Fibroblast of skin of abdomen (primary cell): ENCODE measurements at regions not wholly inside any gene's neighbourhood (a gene's known extent, or its start where the extent isn't known, plus 50 kb on each side); places are given as distances from the start of the nearest gene placed in this dataset.

Experiments
- DNase-seq: peaks from one replicate; pipeline ENCODE4 v3.0.0-alpha.2; 2013

GRCh38 chr6:140879946-140880345, 1252.8 kb upstream of the GJE1 start:
- peak; percentile 57 for DNase-seq

DNA sequence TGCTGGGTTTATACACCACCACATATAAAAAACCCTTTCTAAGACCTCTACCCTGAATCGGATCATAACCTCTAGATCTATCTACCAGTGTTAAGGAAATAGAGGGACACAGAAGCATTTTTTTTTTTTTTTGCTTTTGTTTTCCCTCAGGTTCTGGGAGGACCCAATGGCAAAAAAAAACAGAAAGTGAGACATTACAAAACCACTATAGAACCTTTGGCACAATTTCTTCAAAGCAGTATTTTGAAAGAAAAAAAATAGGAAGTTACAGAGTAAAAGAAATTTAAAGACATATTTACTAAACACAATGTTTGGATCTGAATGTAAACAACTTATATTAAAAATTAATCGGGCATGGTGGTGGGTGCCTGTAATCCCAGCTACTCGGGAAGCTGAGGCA, 1258.7 kb upstream of the GJE1 start:
- no peak for DNase-seq

- no peak for DNase-seq
Measured at GRCh38 chr6:140872885-140873284, 1259.8 kb upstream of the GJE1 start.

- peak; percentile 59 for DNase-seq
Measured at GRCh38 chr6:140871911-140872310, 1260.8 kb upstream of the GJE1 start.

DNA sequence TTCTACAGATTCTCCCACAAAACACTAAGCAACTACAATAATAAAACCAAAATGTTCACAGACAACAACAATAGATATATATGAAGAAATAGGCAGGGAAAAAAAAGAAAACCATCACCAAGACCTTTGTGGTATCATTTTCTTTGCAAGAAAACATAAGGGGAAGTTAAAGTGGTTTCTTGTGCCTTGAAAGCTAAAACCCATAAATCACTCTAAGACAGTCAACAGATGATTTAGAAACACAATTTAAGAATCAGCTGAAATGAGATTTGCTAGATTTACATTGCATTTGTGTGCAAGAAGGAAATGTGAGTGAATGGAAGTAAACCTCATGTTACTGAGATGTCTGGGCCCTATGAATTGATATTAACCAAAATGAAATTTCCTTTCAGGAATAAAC, 1265.4 kb upstream of the GJE1 start:
- DNase-seq: no peak

DNA sequence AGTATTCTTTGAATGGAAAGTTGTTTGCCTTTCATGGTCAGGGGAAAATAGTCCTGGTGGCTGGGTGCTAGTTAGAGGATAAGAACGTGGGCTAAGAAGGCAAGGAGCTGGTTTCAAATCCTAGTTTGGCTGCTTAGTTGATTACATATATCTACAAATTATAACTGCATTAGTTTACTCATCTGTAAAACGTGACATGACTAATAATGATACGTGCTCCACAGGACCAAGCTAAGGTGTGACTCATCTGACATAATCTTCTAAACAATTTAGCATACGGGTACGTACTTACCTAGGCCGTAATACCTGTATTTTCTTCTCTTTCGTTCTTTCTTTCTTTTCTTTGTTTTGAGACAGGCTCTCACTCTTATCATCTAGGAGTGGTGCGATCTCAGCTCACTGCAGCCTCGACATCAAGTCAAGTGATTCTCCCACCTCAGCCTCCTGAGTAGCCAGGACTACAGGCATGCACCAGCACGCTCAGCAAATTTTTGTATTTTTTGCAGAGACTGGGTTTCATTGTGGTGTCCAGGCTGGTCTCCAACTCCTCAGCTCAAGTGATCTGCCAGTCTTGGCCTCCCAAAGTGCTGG, 1274.2 kb upstream of the GJE1 start:
- peak; percentile 26 for DNase-seq

GRCh38 chr6:140857739-140858380, 1274.9 kb upstream of the GJE1 start:
- DNase-seq: peak; percentile 89

- DNase-seq: no peak
Measured at GRCh38 chr6:140855520-140855919, 1277.2 kb upstream of the GJE1 start.

- DNase-seq: no peak
Measured at GRCh38 chr6:140854318-140854717, 1278.4 kb upstream of the GJE1 start.

GRCh38 chr6:140850438-140850837, 1282.3 kb upstream of the GJE1 start:
- DNase-seq: peak; percentile 76

GRCh38 chr6:140849456-140849855, 1283.3 kb upstream of the GJE1 start:
- DNase-seq: no peak

DNA sequence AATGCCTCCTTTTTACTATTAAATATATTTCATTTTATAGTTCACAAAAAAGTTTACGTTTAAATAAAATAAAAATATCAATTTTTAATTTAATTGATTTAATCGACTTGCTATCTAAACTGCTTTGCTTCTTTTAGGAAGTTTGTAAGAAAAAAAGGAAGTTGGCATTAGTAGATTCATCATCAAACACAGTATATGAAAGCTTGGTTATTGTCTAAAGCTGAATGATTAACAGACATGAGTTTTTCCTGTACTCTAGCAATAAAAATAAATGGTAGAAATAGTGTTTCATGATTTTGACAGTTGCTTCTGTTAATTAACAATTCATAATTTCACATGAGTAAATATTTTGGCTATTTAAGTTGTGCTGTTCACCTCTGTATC, 1285.5 kb upstream of the GJE1 start:
- no peak for DNase-seq

GRCh38 chr6:140846503-140847261, 1286.0 kb upstream of the GJE1 start:
- DNase-seq: peak; percentile 67

- DNase-seq: peak; percentile 59
Measured at GRCh38 chr6:140845701-140846100, 1287.0 kb upstream of the GJE1 start.

- DNase-seq: peak; percentile 15
Measured at GRCh38 chr6:140844167-140844566, 1288.6 kb upstream of the GJE1 start.

GRCh38 chr6:140833408-140833807, 1299.3 kb upstream of the GJE1 start:
- DNase-seq: no peak

DNA sequence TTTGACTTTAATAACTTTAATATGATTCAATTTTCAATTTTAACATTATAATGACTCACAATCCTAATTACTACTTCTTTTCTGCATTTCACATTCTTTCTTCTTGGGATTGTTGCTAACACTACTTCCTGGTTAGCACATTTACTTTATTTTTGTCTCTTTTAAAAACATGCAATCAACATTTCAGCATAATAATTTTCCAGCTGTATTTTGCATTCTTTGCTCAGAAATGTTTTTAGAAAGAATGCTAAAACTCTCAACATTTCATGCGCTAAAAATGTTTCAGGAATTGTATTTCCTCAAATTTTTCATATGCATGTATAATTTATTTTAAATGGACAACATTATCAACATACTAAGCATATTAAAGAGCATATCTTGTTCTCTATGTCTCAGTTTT, 1302.1 kb upstream of the GJE1 start:
- DNase-seq: no peak

DNA sequence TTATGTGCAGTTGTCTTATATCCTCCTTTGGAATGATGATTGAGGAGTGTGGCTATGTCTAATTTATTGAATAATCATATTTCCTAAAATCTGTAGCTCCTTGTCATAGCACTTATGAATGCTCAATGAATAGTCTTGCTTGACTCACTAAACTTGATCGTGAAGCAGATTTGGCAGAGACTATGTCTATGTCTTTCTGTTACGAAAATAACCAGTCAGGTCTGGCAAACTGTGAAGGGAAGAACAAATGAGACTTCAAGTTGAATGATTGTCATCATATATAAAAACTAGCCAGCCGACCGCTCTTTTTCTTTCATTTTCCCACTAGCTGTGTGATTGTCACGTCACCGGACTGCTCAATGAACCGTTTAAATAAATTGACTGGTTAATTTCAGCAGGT, 1303.9 kb upstream of the GJE1 start:
- no peak for DNase-seq

GRCh38 chr6:140827593-140827992, 1305.1 kb upstream of the GJE1 start:
- no peak for DNase-seq

DNA sequence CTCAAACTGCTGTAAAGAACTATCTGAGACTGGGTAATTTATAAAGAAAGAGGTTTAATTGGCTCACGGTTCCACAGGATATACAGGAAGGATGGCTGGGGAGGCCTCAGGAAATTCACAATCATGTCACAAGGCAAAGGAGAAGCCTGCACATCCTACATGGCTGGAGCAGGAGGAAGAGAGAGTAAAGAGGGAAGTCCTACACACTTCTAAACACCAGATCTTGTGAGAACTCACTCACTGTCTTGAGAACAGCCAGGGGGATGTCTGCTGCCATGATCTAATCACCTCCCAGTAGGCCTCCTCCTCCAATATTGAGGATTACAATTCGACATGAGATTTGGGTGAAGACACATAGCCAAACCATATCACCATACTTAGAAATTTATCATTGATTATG, 1307.0 kb upstream of the GJE1 start:
- DNase-seq: no peak

DNA sequence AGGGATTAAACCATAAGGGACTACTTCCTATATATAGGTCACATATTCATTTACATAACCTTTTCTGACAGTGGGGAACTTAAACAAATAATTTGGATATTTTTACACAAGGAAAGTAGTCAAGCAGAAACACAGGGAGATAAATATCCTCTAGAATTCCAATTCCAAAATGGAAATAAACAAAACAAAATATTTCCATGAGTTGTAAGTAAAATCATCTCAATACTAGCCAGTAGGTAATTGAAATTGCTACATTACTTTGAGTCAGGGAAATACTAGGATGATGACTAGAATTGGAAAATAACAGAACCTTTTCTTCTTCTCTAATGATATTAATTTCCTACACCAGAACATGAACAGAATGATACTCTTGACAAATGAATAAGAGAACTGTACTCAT, 1308.1 kb upstream of the GJE1 start:
- no peak for DNase-seq

- no peak for DNase-seq
Measured at GRCh38 chr6:140821196-140821595, 1311.5 kb upstream of the GJE1 start.

GRCh38 chr6:140817176-140817575, 1315.5 kb upstream of the GJE1 start:
- no peak for DNase-seq

- DNase-seq: no peak
Measured at GRCh38 chr6:140816681-140817080, 1316.0 kb upstream of the GJE1 start.
